Activated CD8-positive, alpha-beta memory T cell treated with anti-CD3 and anti-CD28 coated beads, Interleukin-2, amount 50 U/mL, for 1 hour (primary cell): ENCODE measurements at regions not wholly inside any gene's neighbourhood (a gene's known extent, or its start where the extent isn't known, plus 50 kb on each side); places are given as distances from the start of the nearest gene placed in this dataset.

Source experiments
- DNase-seq: peaks from one replicate; pipeline ENCODE4 v3.0.0-alpha.2; 2020; ENCODE audit errors: extremely low read depth

GRCh38 chr3:187900993-187901755 lies 155.9 kb upstream of the BCL6 start:
- no peak for DNase-seq

GRCh38 chr3:187902041-187902471 lies 156.8 kb upstream of the BCL6 start:
- DNase-seq = no peak

- DNase-seq = no peak
These were observed 157.7 kb upstream of the BCL6 start for GRCh38 chr3:187902936-187903335.

GRCh38 chr3:187903697-187904096 lies 158.4 kb upstream of the BCL6 start:
- no peak for DNase-seq

GRCh38 chr3:187906416-187906815 lies 161.1 kb upstream of the BCL6 start:
- DNase-seq = no peak

GRCh38 chr3:187906920-187907319 lies 161.7 kb upstream of the BCL6 start:
- no peak for DNase-seq

- DNase-seq = no peak
These were observed 164.6 kb upstream of the BCL6 start for GRCh38 chr3:187909866-187910265.

GRCh38 chr3:187912007-187912406 lies 166.7 kb upstream of the BCL6 start:
- no peak for DNase-seq

- DNase-seq = no peak
These were observed 168.4 kb upstream of the BCL6 start for GRCh38 chr3:187913617-187914033.

- DNase-seq = no peak
These were observed 169.0 kb upstream of the BCL6 start for GRCh38 chr3:187914231-187914630.

- DNase-seq = no peak
These were observed 170.8 kb upstream of the BCL6 start for GRCh38 chr3:187916072-187916471.

GRCh38 chr3:187918081-187918644 lies 172.9 kb upstream of the BCL6 start:
- DNase-seq = no peak

- peak; percentile 22 for DNase-seq
These were observed 173.8 kb upstream of the BCL6 start for GRCh38 chr3:187919048-187919447.

- DNase-seq = no peak
These were observed 174.3 kb upstream of the BCL6 start for GRCh38 chr3:187919544-187919943.

GRCh38 chr3:187920030-187920429 lies 174.8 kb upstream of the BCL6 start:
- DNase-seq = no peak

GRCh38 chr3:187920913-187921312 lies 175.6 kb upstream of the BCL6 start:
- no peak for DNase-seq

- no peak for DNase-seq
These were observed 176.3 kb upstream of the BCL6 start for GRCh38 chr3:187921391-187922074.

GRCh38 chr3:187922704-187923416 lies 177.6 kb upstream of the BCL6 start:
- DNase-seq = no peak

- DNase-seq = no peak
These were observed 179.4 kb upstream of the BCL6 start for GRCh38 chr3:187924651-187925050.

- DNase-seq = no peak
These were observed 180.1 kb upstream of the BCL6 start for GRCh38 chr3:187925326-187925725.

- DNase-seq = no peak
These were observed 181.4 kb upstream of the BCL6 start for GRCh38 chr3:187926620-187927019.

GRCh38 chr3:187927565-187927964 lies 182.3 kb upstream of the BCL6 start:
- DNase-seq = no peak
